ENCODE measurements at regions not wholly inside any gene's neighbourhood (a gene's known extent, or its start where the extent isn't known, plus 50 kb on each side); places are given as distances from the start of the nearest gene placed in this dataset.

- TF ChIP-seq CTCF (IDR thresholded peaks at IDR 0.05; ENCODE audit: borderline replicate concordance, extremely low read depth, low read length, poor library complexity, severe bottlenecking) (no peak), EZH2 (IDR thresholded peaks at IDR 0.05; ENCODE audit: borderline replicate concordance, low read depth, low read length, severe bottlenecking) (no peak)
Observed at GRCh38 chr3:117144853-117145252, 435.3 kb downstream of the TUSC7 start.
